SK-N-SH (cell line): ENCODE measurements at regions not wholly inside any gene's neighbourhood (a gene's known extent, or its start where the extent isn't known, plus 50 kb on each side); places are given as distances from the start of the nearest gene placed in this dataset.

ENCODE experiments used
- CTCF ChIA-PET: fragments of 300-600, 350-600 bp; formaldehyde crosslinking; extraction: SDS; loops from one replicate; lab custom pipeline; 2021; lab: Yijun Ruan, JAX
- POLR2A ChIA-PET: fragments of 350-600 bp; sonication (Branson Sonifier 250); formaldehyde crosslinking; extraction: SDS; loops from one replicate; lab custom pipeline; 2020; ENCODE audit warnings: antibody characterized with exemption, inconsistent platforms; lab: Yijun Ruan, JAX
- DNase-seq: peaks from one replicate; pipeline ENCODE4 v3.0.0; 2012
- H2AFZ ChIP-seq: fragments of 200-600 bp; sonication (generic); 2 replicates; pipeline ENCODE4 v1.8.1; 2016; ENCODE audit warnings: antibody characterized with exemption, mild to moderate bottlenecking, low read depth
- H3F3A ChIP-seq: fragments of 200-600 bp; sonication (generic); replicated peaks from 2 replicates; pipeline ENCODE3; 2016; ENCODE audit warnings: antibody characterized with exemption, mild to moderate bottlenecking; ENCODE audit not compliant: insufficient read depth
- H3K27ac ChIP-seq, 2 experiments: fragments of 200-500 bp in 1 of 2; fragments of 200-600 bp in 1 of 2; sonication (Bioruptor generic) in 1 of 2; sonication (generic), shearing (Covaris generic) in 1 of 2; 2 replicates each; pipeline versions ENCODE4 v1.5.1 to v1.6.1; 2014 to 2016; ENCODE audit warnings: low read depth in 2 of 2, inconsistent platforms in 1 of 2, low read length in 1 of 2, mild to moderate bottlenecking in 1 of 2, mixed read lengths in 1 of 2
- H3K27me3 ChIP-seq: fragments of 200-600 bp; sonication (generic), shearing (Covaris generic); 2 replicates; pipeline ENCODE4 v1.6.1; 2016; ENCODE audit warnings: mixed run types; ENCODE audit not compliant: insufficient read depth
- H3K36me3 ChIP-seq, 2 experiments: fragments of 200-500 bp in 1 of 2; fragments of 200-600 bp in 1 of 2; sonication (Bioruptor generic) in 1 of 2; sonication (generic) in 1 of 2; replicated peaks in 1 of 2; 2 replicates each; pipeline versions ENCODE3 to v1.5.1; 2014 to 2016; ENCODE audit warnings: low read length in 1 of 2, mild to moderate bottlenecking in 1 of 2; ENCODE audit not compliant: insufficient read depth in 2 of 2, control insufficient read depth in 1 of 2
- H3K4me1 ChIP-seq, 2 experiments: fragments of 200-500 bp in 1 of 2; fragments of 200-600 bp in 1 of 2; sonication (Bioruptor generic) in 1 of 2; sonication (generic), shearing (Covaris generic) in 1 of 2; 2 replicates each; pipeline versions ENCODE4 v1.5.1 to v1.6.1; 2014 to 2016; ENCODE audit warnings: low read depth in 1 of 2, low read length in 1 of 2, mixed run types in 1 of 2; ENCODE audit not compliant: insufficient read depth in 2 of 2, control insufficient read depth in 1 of 2
- H3K4me2 ChIP-seq: fragments of 200-600 bp; sonication (generic), shearing (Covaris generic); 2 replicates; pipeline ENCODE4 v1.6.1; 2017; ENCODE audit warnings: mixed run types
- H3K4me3 ChIP-seq, 2 experiments: fragments of 200-500 bp in 1 of 2; fragments of 200-600 bp in 1 of 2; sonication (Bioruptor generic) in 1 of 2; sonication (generic), shearing (Covaris generic) in 1 of 2; 2 replicates each; pipeline versions ENCODE4 v1.5.1 to v1.8.1; 2014 to 2016; ENCODE audit warnings: low read depth in 2 of 2, inconsistent platforms in 1 of 2, low read length in 1 of 2, mild to moderate bottlenecking in 1 of 2, mixed read lengths in 1 of 2, moderate library complexity in 1 of 2
- H3K79me2 ChIP-seq: fragments of 200-600 bp; sonication (generic); 2 replicates; pipeline ENCODE4 v1.8.1; 2017; ENCODE audit warnings: mild to moderate bottlenecking; ENCODE audit not compliant: insufficient read depth
- H3K9ac ChIP-seq: fragments of 200-600 bp; sonication (generic); 2 replicates; pipeline ENCODE4 v1.6.1; 2017; ENCODE audit warnings: mixed run types
- H3K9me2 ChIP-seq: fragments of 200-600 bp; sonication (generic); 2 replicates; pipeline ENCODE4 v1.6.1; 2017; ENCODE audit warnings: mixed run types
- H3K9me3 ChIP-seq: fragments of 200-600 bp; sonication (generic); 2 replicates; pipeline ENCODE4 v1.6.1; 2017; ENCODE audit warnings: mixed run types, mild to moderate bottlenecking, moderate library complexity
- H4K20me1 ChIP-seq: fragments of 200-600 bp; sonication (generic); 2 replicates; pipeline ENCODE4 v1.6.1; 2017; ENCODE audit warnings: mild to moderate bottlenecking, mixed run types; ENCODE audit not compliant: insufficient read depth
- EZH2phosphoT487 ChIP-seq: fragments of 200-600 bp; sonication (generic); IDR thresholded peaks from 2 replicates; pipeline ENCODE4 v1.6.1; 2017; ENCODE audit warnings: low read depth, mixed run types, mild to moderate bottlenecking, antibody characterized with exemption, moderate library complexity, borderline replicate concordance
- FOXJ3 ChIP-seq: sonication (generic); formaldehyde crosslinking; IDR thresholded peaks from 2 replicates; pipeline ENCODE4 v1.5.1; 2020; ENCODE audit warnings: mild to moderate bottlenecking, missing genetic modification reagents
- GABPA ChIP-seq: IDR thresholded peaks from 2 replicates; pipeline ENCODE4 v1.4.0; 2012; ENCODE audit warnings: low read depth, mild to moderate bottlenecking
- IRF3 ChIP-seq: fragments of 150-350 bp; IDR thresholded peaks from 2 replicates; pipeline ENCODE4 v1.6.1; 2016; ENCODE audit warnings: mild to moderate bottlenecking, low read depth, low read length
- NFIC ChIP-seq: IDR thresholded peaks from 2 replicates; pipeline ENCODE4 v1.4.0; 2012; ENCODE audit warnings: borderline replicate concordance
- POLR2AphosphoS5 ChIP-seq: IDR thresholded peaks from 2 replicates; pipeline ENCODE4 v1.6.1; 2012; ENCODE audit warnings: low read depth, low read length
- RXRA ChIP-seq: IDR thresholded peaks from 2 replicates; pipeline ENCODE4 v1.4.0; 2012; ENCODE audit warnings: low read depth, mild to moderate bottlenecking, borderline replicate concordance
- SMC3 ChIP-seq: IDR thresholded peaks from 2 replicates; pipeline ENCODE4 v1.6.1; 2012; ENCODE audit warnings: low read depth, low read length, improper control_type of control experiment
- TCF12 ChIP-seq: IDR thresholded peaks from 2 replicates; pipeline ENCODE4 v1.4.0; 2012
- YY1 ChIP-seq: IDR thresholded peaks from 2 replicates; pipeline ENCODE4 v1.4.0; 2012; ENCODE audit warnings: low read depth, mild to moderate bottlenecking
- ZBTB33 ChIP-seq: IDR thresholded peaks from 2 replicates; pipeline ENCODE4 v1.4.0; 2012; ENCODE audit warnings: low read depth, borderline replicate concordance
- WGBS: methylation state at CpG from one replicate; pipeline ENCODE4 v1.1.6; 2017; ENCODE audit warnings: low lambda C conversion rate; 5-methylcytosine and 5-hydroxymethylcytosine counted together
- TF ChIP-seq, protein P1 (sequence below): IDR thresholded peaks from 2 replicates; pipeline ENCODE4 v1.4.0; 2012; ENCODE audit warnings: low read depth, borderline replicate concordance
- TF ChIP-seq, protein P2 (sequence below): fragments of 200-600 bp; sonication (generic); IDR thresholded peaks from 2 replicates; pipeline ENCODE4 v1.6.1; 2017; ENCODE audit warnings: antibody characterized with exemption, mild to moderate bottlenecking, moderate library complexity
- TF ChIP-seq, protein P3 (sequence below): IDR thresholded peaks from 2 replicates; pipeline ENCODE4; 2012
- TF ChIP-seq, protein P4 (sequence below): IDR thresholded peaks from 2 replicates; pipeline ENCODE4 v1.6.1; 2012; ENCODE audit warnings: mild to moderate bottlenecking, low read depth, low read length, moderate library complexity

DNA sequence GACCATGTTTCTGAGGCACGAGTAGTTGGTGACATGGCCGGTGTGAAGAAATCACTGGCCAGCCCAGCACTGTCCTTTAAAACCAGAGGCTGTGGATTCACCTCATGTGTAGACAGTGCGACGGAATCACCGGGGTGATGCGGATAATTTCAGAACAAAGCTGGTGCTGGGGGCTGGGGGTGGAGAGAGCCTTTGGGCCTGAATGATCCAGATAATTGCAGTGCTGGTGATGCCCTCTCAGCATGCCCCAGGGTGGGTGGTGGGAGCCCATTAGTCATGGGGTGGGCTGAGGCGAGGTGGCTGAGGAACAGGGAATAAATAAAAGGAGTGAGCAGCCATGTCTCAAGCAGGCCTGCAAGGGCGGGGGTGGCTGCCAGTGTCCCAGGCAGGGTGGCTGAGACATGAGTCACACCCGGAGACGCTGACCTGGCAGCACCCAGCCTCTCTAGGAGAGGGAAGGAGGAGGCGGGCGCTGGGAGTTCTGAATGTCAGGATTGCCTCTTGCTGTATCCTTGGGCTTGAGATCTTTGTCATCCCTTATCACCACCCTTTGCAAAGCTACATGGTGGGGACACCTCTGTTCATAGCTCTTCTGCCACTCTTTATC is 61.1 kb upstream of the KCNK12 start (continued):
- TF ChIP-seq ZBTB33: no peak
- TF ChIP-seq NFIC: no peak

- H3K27ac ChIP-seq: no peak overlapping the region
- no peak for DNase-seq
- ChIA-PET POLR2A (no interaction called here), CTCF (interaction anchor here (0.9 to 1.2 kb wide), 2 partner anchors 11 to 23 kb away, joined by 3 read pairs; no protein-coding TSS in a partner anchor)
- H3K4me2 ChIP-seq: no peak overlapping the region
- H3K79me2 ChIP-seq: no peaks in the 10 kb centered on the region
- TF ChIP-seq, protein P1, sequence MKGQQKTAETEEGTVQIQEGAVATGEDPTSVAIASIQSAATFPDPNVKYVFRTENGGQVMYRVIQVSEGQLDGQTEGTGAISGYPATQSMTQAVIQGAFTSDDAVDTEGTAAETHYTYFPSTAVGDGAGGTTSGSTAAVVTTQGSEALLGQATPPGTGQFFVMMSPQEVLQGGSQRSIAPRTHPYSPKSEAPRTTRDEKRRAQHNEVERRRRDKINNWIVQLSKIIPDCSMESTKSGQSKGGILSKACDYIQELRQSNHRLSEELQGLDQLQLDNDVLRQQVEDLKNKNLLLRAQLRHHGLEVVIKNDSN: no peak
- TF ChIP-seq POLR2AphosphoS5: no peak
- no peak for TF ChIP-seq EZH2phosphoT487
- TF ChIP-seq, protein P2, sequence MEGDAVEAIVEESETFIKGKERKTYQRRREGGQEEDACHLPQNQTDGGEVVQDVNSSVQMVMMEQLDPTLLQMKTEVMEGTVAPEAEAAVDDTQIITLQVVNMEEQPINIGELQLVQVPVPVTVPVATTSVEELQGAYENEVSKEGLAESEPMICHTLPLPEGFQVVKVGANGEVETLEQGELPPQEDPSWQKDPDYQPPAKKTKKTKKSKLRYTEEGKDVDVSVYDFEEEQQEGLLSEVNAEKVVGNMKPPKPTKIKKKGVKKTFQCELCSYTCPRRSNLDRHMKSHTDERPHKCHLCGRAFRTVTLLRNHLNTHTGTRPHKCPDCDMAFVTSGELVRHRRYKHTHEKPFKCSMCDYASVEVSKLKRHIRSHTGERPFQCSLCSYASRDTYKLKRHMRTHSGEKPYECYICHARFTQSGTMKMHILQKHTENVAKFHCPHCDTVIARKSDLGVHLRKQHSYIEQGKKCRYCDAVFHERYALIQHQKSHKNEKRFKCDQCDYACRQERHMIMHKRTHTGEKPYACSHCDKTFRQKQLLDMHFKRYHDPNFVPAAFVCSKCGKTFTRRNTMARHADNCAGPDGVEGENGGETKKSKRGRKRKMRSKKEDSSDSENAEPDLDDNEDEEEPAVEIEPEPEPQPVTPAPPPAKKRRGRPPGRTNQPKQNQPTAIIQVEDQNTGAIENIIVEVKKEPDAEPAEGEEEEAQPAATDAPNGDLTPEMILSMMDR: no peak
- no peak for TF ChIP-seq SMC3
- TF ChIP-seq NFIC: no peak
- no peak for TF ChIP-seq GABPA
- TF ChIP-seq, protein P3, sequence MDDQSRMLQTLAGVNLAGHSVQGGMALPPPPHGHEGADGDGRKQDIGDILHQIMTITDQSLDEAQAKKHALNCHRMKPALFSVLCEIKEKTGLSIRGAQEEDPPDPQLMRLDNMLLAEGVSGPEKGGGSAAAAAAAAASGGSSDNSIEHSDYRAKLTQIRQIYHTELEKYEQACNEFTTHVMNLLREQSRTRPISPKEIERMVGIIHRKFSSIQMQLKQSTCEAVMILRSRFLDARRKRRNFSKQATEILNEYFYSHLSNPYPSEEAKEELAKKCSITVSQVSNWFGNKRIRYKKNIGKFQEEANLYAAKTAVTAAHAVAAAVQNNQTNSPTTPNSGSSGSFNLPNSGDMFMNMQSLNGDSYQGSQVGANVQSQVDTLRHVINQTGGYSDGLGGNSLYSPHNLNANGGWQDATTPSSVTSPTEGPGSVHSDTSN: no peak
- no peak for TF ChIP-seq RXRA
- TF ChIP-seq YY1: no peak
- TF ChIP-seq, protein P4, sequence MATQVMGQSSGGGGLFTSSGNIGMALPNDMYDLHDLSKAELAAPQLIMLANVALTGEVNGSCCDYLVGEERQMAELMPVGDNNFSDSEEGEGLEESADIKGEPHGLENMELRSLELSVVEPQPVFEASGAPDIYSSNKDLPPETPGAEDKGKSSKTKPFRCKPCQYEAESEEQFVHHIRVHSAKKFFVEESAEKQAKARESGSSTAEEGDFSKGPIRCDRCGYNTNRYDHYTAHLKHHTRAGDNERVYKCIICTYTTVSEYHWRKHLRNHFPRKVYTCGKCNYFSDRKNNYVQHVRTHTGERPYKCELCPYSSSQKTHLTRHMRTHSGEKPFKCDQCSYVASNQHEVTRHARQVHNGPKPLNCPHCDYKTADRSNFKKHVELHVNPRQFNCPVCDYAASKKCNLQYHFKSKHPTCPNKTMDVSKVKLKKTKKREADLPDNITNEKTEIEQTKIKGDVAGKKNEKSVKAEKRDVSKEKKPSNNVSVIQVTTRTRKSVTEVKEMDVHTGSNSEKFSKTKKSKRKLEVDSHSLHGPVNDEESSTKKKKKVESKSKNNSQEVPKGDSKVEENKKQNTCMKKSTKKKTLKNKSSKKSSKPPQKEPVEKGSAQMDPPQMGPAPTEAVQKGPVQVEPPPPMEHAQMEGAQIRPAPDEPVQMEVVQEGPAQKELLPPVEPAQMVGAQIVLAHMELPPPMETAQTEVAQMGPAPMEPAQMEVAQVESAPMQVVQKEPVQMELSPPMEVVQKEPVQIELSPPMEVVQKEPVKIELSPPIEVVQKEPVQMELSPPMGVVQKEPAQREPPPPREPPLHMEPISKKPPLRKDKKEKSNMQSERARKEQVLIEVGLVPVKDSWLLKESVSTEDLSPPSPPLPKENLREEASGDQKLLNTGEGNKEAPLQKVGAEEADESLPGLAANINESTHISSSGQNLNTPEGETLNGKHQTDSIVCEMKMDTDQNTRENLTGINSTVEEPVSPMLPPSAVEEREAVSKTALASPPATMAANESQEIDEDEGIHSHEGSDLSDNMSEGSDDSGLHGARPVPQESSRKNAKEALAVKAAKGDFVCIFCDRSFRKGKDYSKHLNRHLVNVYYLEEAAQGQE: no peak
- no peak for TF ChIP-seq TCF12
- TF ChIP-seq IRF3: no peak
- TF ChIP-seq FOXJ3 (CRISPR knock-in tag): no peak
- no peaks in the 10 kb centered on the region for H3K9me2 ChIP-seq
- no peaks in the 10 kb centered on the region for H3K36me3 ChIP-seq
- no peaks in the 10 kb centered on the region for H3K27me3 ChIP-seq
- no peaks in the 10 kb centered on the region for H3F3A ChIP-seq
- no peak overlapping the region for H3K4me3 ChIP-seq
- H2AFZ ChIP-seq: peak overlapping the region; percentile 92
- peaks cover 0 to 10% of the 10 kb centered on the region in 2 experiments; a peak in 2 of 4 replicates for H3K4me1 ChIP-seq
- WGBS: 93% methylated on average over 6 of the region's 6 CpGs
- no peak overlapping the region for H3K9ac ChIP-seq
- H4K20me1 ChIP-seq: no peaks in the 10 kb centered on the region
- no peaks in the 10 kb centered on the region for H3K9me3 ChIP-seq
Measured at GRCh38 chr2:47631306-47631705, 60.5 kb upstream of the KCNK12 start.
